Osteocyte (in vitro differentiated cells): ENCODE measurements at regions not wholly inside any gene's neighbourhood (a gene's known extent, or its start where the extent isn't known, plus 50 kb on each side); places are given as distances from the start of the nearest gene placed in this dataset.

Source experiments
- DNase-seq: peaks from one replicate; pipeline ENCODE4 v3.0.0; 2021; ENCODE audit warnings: mixed read lengths; ENCODE audit not compliant: unreplicated experiment; ENCODE audit errors: extremely low spot score
- H3K27ac Mint-ChIP-seq: one replicate; pipeline ENCODE4 v1.8.0; 2021; ENCODE audit warnings: mild to moderate bottlenecking, mixed read lengths; ENCODE audit not compliant: unreplicated experiment
- H3K27me3 Mint-ChIP-seq: one replicate; pipeline ENCODE4 v1.8.0; 2021; ENCODE audit warnings: mixed read lengths; ENCODE audit not compliant: unreplicated experiment
- H3K36me3 Mint-ChIP-seq: one replicate; pipeline ENCODE4 v1.8.0; 2021; ENCODE audit warnings: mixed read lengths; ENCODE audit not compliant: unreplicated experiment
- H3K4me1 Mint-ChIP-seq: one replicate; pipeline ENCODE4 v1.8.0; 2021; ENCODE audit warnings: mixed read lengths; ENCODE audit not compliant: unreplicated experiment
- H3K4me3 Mint-ChIP-seq: one replicate; pipeline ENCODE4 v1.8.0; 2021; ENCODE audit warnings: mild to moderate bottlenecking, moderate library complexity, mixed read lengths; ENCODE audit not compliant: unreplicated experiment
- H3K9me3 Mint-ChIP-seq: one replicate; pipeline ENCODE4 v1.8.0; 2021; ENCODE audit warnings: mixed read lengths; ENCODE audit not compliant: unreplicated experiment
- CTCF ChIP-seq: fragments of 200-600 bp; sonication (generic); IDR thresholded peaks from 2 replicates; pipeline ENCODE4 v1.5.0; 2021; ENCODE audit warnings: antibody characterized with exemption, mild to moderate bottlenecking, moderate library complexity

DNA sequence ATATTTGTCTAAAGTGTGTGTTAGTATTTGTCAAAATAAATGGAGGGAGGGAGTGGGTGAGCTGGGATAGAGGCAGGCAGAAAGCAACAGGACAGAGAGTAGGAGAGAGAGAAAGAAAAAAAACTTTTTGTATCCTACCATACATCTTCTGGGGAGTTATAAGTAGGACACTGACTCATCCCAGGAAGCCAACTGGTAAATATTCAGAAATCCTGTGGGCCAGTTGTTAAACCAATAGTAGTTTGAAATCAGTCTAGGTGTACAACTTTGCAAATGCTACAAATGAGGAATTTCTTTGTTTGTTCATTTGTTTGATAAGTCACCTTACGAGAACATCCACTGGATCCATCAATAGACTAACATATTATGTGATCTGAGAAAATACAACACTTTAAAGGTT is 980.9 kb downstream of the GATA3 start:
- Mint-ChIP-seq H3K36me3 (no peaks in the 10 kb centered on the region), H3K4me1 (no peaks in the 10 kb centered on the region), H3K27ac (no peak overlapping the region), H3K4me3 (no peak overlapping the region), H3K27me3 (no peaks in the 10 kb centered on the region), H3K9me3 (peaks cover 6% of the 10 kb centered on the region)
- no peak for TF ChIP-seq CTCF
- DNase-seq: no peak

DNA sequence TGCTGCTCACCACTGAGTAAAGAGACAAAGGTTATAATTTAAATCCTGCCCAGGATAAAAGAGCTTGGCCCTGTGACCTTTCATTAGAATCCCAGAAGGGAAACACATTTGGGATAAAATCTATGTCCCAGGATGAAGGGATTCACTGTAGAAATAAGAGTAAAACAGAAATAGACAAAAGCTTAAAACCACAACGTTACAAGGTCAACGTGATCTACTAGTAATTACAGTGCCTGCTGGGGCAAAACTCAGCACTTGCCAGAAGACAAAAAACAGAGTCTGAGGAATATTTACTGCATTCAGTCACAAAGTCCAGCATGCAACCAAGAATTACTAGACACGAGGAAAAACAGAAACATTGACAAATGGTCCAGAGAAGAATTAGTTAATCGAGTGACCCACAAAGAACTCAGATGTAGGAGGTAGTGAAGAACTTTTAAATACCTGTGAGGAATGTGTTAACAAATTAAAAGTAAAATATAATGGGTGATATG is 982.3 kb downstream of the GATA3 start:
- Mint-ChIP-seq H3K4me3 (no peak overlapping the region), H3K27me3 (no peaks in the 10 kb centered on the region), H3K4me1 (no peaks in the 10 kb centered on the region), H3K9me3 (peaks cover 6% of the 10 kb centered on the region), H3K36me3 (no peaks in the 10 kb centered on the region), H3K27ac (no peak overlapping the region)
- DNase-seq: no peak
- no peak for TF ChIP-seq CTCF

DNA sequence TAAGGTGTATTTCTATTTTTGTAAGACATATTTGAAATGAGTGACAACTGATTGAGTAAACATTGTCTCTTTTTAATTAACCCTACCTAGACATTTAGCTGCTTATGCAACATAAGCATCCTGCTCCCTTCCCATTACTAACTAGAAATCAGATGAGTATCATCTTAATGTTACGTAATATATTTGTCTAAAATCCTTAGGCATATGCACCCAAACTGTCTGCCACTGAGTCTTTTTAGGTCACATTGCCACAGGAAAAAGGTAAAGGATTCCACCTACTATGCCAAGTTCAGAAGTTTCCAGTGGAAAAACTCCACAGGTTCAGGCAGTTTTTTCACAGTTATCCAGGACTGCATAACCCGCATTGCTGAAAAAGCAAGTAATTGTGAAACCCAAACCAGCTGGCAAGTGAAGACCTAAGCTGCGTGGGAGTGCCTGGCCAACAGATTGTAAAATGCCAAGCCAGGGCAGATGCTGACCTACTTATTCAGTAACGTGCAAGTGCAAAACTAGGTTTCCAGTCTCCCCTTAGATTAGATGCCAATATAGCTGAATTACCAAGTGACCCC is 983.7 kb downstream of the GATA3 start:
- TF ChIP-seq CTCF: no peak
- DNase-seq: no peak
- no peak overlapping the region for H3K4me3 Mint-ChIP-seq
- H3K9me3 Mint-ChIP-seq: peaks cover 6% of the 10 kb centered on the region
- no peaks in the 10 kb centered on the region for H3K36me3 Mint-ChIP-seq
- no peaks in the 10 kb centered on the region for H3K4me1 Mint-ChIP-seq
- H3K27ac Mint-ChIP-seq: no peak overlapping the region
- H3K27me3 Mint-ChIP-seq: no peaks in the 10 kb centered on the region

- no peak for TF ChIP-seq CTCF
- no peak for DNase-seq
- Mint-ChIP-seq H3K4me3 (no peak overlapping the region), H3K4me1 (no peaks in the 10 kb centered on the region), H3K27ac (no peak overlapping the region), H3K36me3 (no peaks in the 10 kb centered on the region), H3K27me3 (no peaks in the 10 kb centered on the region), H3K9me3 (peaks cover 27% of the 10 kb centered on the region)
Observed at GRCh38 chr10:9043466-9043865, 989.0 kb downstream of the GATA3 start.

DNA sequence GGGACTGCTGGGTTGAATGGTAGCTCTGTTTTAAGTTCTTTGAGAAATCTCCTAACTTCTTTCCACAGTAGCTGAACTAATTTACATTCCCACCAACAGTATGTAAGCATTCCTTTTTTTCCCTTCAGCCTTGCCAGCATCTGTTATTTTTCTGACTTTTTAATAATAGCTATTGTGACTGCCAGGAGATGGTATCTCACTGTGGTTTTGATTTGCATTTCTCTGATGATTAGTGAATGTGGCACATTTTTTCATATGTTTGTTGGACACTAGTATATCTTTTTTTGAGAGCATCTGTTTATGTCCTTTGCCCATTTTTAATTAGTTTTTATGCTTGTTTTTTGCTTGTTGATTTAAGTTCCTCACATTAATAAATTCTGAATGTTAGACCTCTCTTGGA is 990.8 kb downstream of the GATA3 start:
- H3K36me3 Mint-ChIP-seq: no peaks in the 10 kb centered on the region
- no peak overlapping the region for H3K4me3 Mint-ChIP-seq
- H3K27me3 Mint-ChIP-seq: no peaks in the 10 kb centered on the region
- no peak for DNase-seq
- peaks cover 42% of the 10 kb centered on the region for H3K9me3 Mint-ChIP-seq
- no peaks in the 10 kb centered on the region for H3K4me1 Mint-ChIP-seq
- no peak overlapping the region for H3K27ac Mint-ChIP-seq
- TF ChIP-seq CTCF: no peak
